SW480 (cell line): ENCODE measurements at regions not wholly inside any gene's neighbourhood (a gene's known extent, or its start where the extent isn't known, plus 50 kb on each side); places are given as distances from the start of the nearest gene placed in this dataset.
"Not testable (repeated sequence)": the region's sequence is repeated elsewhere in the genome, so short reads cannot be mapped to it uniquely, and the experiment has no call there.

Source experiments
- DNase-seq: peaks from one replicate; pipeline ENCODE4 v3.0.0-alpha.2; 2016; ENCODE audit warnings: low spot score

GRCh38 chr9:113665064-113665463 lies 201.5 kb downstream of the RGS3 start:
- no peak for DNase-seq

GRCh38 chr9:113665756-113666155 lies 202.2 kb downstream of the RGS3 start:
- no peak for DNase-seq

GRCh38 chr9:113668061-113668460 lies 204.5 kb downstream of the RGS3 start:
- no peak for DNase-seq

- no peak for DNase-seq
These were observed 206.1 kb downstream of the RGS3 start for GRCh38 chr9:113669522-113670115.

GRCh38 chr9:113673726-113674125 lies 202.4 kb upstream of the ZNF618 start:
- no peak for DNase-seq

GRCh38 chr9:113674436-113674835 lies 201.7 kb upstream of the ZNF618 start:
- DNase-seq: no peak

- no peak for DNase-seq
These were observed 200.6 kb upstream of the ZNF618 start for GRCh38 chr9:113675475-113675941.

- no peak for DNase-seq
These were observed 199.1 kb upstream of the ZNF618 start for GRCh38 chr9:113677057-113677456.

- DNase-seq: no peak
These were observed 198.5 kb upstream of the ZNF618 start for GRCh38 chr9:113677569-113677968.

- peak; percentile 34 for DNase-seq
These were observed 197.8 kb upstream of the ZNF618 start for GRCh38 chr9:113678119-113678858.

GRCh38 chr9:113678859-113679256 lies 197.3 kb upstream of the ZNF618 start:
- DNase-seq: no peak

GRCh38 chr9:113682297-113682771 lies 193.8 kb upstream of the ZNF618 start:
- DNase-seq: peak; percentile 82

- not testable (repeated sequence) for DNase-seq
These were observed 190.5 kb upstream of the ZNF618 start for GRCh38 chr9:113685636-113686035.

GRCh38 chr9:113687107-113687679 lies 188.9 kb upstream of the ZNF618 start:
- DNase-seq: no peak

- DNase-seq: no peak
These were observed 188.3 kb upstream of the ZNF618 start for GRCh38 chr9:113687680-113688371.

GRCh38 chr9:113690055-113690740 lies 185.9 kb upstream of the ZNF618 start:
- no peak for DNase-seq

- DNase-seq: no peak
These were observed 183.9 kb upstream of the ZNF618 start for GRCh38 chr9:113692256-113692655.

- no peak for DNase-seq
These were observed 181.2 kb upstream of the ZNF618 start for GRCh38 chr9:113694912-113695311.

- DNase-seq: peak; percentile 62
These were observed 180.7 kb upstream of the ZNF618 start for GRCh38 chr9:113695440-113695851.

- DNase-seq: peak; percentile 89
These were observed 180.2 kb upstream of the ZNF618 start for GRCh38 chr9:113695901-113696300.

- DNase-seq: no peak
These were observed 174.0 kb upstream of the ZNF618 start for GRCh38 chr9:113701774-113702755.
